ENCODE measurements at regions not wholly inside any gene's neighbourhood (a gene's known extent, or its start where the extent isn't known, plus 50 kb on each side); places are given as distances from the start of the nearest gene placed in this dataset.

DNA sequence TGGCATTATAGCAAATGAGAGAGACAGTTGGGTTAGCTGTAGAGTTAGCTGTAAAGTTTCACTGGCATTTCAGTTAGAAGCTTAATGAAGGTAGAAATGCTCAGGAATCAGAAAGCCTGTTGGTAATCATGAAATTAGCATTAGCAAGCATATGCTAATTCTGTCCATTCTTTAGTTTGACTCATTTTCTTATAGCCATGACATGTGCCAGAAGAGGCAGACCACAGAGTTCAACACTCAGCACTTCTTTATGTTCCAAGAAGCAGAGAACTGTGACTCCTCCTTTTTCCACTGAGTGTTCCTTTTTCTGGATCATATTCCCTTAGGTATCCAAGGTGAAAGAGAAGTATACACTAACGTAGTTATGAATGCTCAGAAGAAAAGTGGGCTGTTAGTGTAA lies 276.2 kb upstream of the SGO1 start:
- H3K4me3 ChIP-seq (ENCODE audit: low read length) = no peak overlapping the region
- no peak overlapping the region for H3K27ac ChIP-seq (ENCODE audit: low read length)
- no peak for DNase-seq
- H3K4me1 ChIP-seq (ENCODE audit: low read length) = no peaks in the 10 kb centered on the region
- no peaks in the 10 kb centered on the region for H3K27me3 ChIP-seq (replicated peaks; ENCODE audit: insufficient read depth, low read length)
- H3K9ac ChIP-seq (ENCODE audit: low read length) = no peak overlapping the region
- H3K9me3 ChIP-seq (replicated peaks; ENCODE audit: insufficient read depth, low read length) = no peaks in the 10 kb centered on the region
- H3K9me2 ChIP-seq (replicated peaks; ENCODE audit: insufficient read depth, low read length) = no peaks in the 10 kb centered on the region
- H3F3A ChIP-seq (ENCODE audit: insufficient read depth, low read length) = no peaks in the 10 kb centered on the region
- no peaks in the 10 kb centered on the region for H4K20me1 ChIP-seq (ENCODE audit: insufficient read depth, low read length)
- no peak overlapping the region for H3K4me2 ChIP-seq (ENCODE audit: low read depth, low read length)
- no peak overlapping the region for H2AFZ ChIP-seq (ENCODE audit: low read length)
- H3K79me2 ChIP-seq (ENCODE audit: low read length) = no peaks in the 10 kb centered on the region
- no peaks in the 10 kb centered on the region for H3K36me3 ChIP-seq (replicated peaks; ENCODE audit: insufficient read depth, low read length)
- TF ChIP-seq EZH2 (optimal IDR thresholded peaks at IDR 0.05; ENCODE audit: low read depth, low read length) (no peak), EZH2phosphoT487 (IDR thresholded peaks at IDR 0.05; ENCODE audit: low read length) (no peak)
- TF ChIP-seq, protein P1, sequence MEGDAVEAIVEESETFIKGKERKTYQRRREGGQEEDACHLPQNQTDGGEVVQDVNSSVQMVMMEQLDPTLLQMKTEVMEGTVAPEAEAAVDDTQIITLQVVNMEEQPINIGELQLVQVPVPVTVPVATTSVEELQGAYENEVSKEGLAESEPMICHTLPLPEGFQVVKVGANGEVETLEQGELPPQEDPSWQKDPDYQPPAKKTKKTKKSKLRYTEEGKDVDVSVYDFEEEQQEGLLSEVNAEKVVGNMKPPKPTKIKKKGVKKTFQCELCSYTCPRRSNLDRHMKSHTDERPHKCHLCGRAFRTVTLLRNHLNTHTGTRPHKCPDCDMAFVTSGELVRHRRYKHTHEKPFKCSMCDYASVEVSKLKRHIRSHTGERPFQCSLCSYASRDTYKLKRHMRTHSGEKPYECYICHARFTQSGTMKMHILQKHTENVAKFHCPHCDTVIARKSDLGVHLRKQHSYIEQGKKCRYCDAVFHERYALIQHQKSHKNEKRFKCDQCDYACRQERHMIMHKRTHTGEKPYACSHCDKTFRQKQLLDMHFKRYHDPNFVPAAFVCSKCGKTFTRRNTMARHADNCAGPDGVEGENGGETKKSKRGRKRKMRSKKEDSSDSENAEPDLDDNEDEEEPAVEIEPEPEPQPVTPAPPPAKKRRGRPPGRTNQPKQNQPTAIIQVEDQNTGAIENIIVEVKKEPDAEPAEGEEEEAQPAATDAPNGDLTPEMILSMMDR (IDR thresholded peaks at IDR 0.05; ENCODE audit: low read length) = no peak

- H3K4me3 ChIP-seq (ENCODE audit: low read length) = no peak overlapping the region
- no peak for TF ChIP-seq EZH2 (optimal IDR thresholded peaks at IDR 0.05; ENCODE audit: low read depth, low read length)
- TF ChIP-seq EZH2phosphoT487 (IDR thresholded peaks at IDR 0.05; ENCODE audit: low read length) = no peak
- TF ChIP-seq, protein P1 (IDR thresholded peaks at IDR 0.05; ENCODE audit: low read length) = no peak
- H3K27ac ChIP-seq (ENCODE audit: low read length) = no peak overlapping the region
- H3K27me3 ChIP-seq (replicated peaks; ENCODE audit: insufficient read depth, low read length) = no peaks in the 10 kb centered on the region
- H3K79me2 ChIP-seq (ENCODE audit: low read length) = no peaks in the 10 kb centered on the region
- H3K9ac ChIP-seq (ENCODE audit: low read length) = no peak overlapping the region
- H3K4me2 ChIP-seq (ENCODE audit: low read depth, low read length) = no peak overlapping the region
- no peaks in the 10 kb centered on the region for H3K9me2 ChIP-seq (replicated peaks; ENCODE audit: insufficient read depth, low read length)
- no peak overlapping the region for H2AFZ ChIP-seq (ENCODE audit: low read length)
- H3K36me3 ChIP-seq (replicated peaks; ENCODE audit: insufficient read depth, low read length) = no peaks in the 10 kb centered on the region
- no peaks in the 10 kb centered on the region for H3K9me3 ChIP-seq (replicated peaks; ENCODE audit: insufficient read depth, low read length)
- H3K4me1 ChIP-seq (ENCODE audit: low read length) = no peaks in the 10 kb centered on the region
- H4K20me1 ChIP-seq (ENCODE audit: insufficient read depth, low read length) = no peaks in the 10 kb centered on the region
- DNase-seq = no peak
- H3F3A ChIP-seq (ENCODE audit: insufficient read depth, low read length) = no peaks in the 10 kb centered on the region
Observed at GRCh38 chr3:20458994-20459716, 273.1 kb upstream of the SGO1 start.

GRCh38 chr3:20456511-20456910 lies 270.5 kb upstream of the SGO1 start:
- Histone ChIP-seq H3K27ac (ENCODE audit: low read length) (no peak overlapping the region), H3K4me3 (ENCODE audit: low read length) (no peak overlapping the region), H3K9ac (ENCODE audit: low read length) (no peak overlapping the region), H3K9me2 (replicated peaks; ENCODE audit: insufficient read depth, low read length) (no peaks in the 10 kb centered on the region), H3K4me2 (ENCODE audit: low read depth, low read length) (no peak overlapping the region), H2AFZ (ENCODE audit: low read length) (no peak overlapping the region), H3K4me1 (ENCODE audit: low read length) (no peaks in the 10 kb centered on the region), H3K9me3 (replicated peaks; ENCODE audit: insufficient read depth, low read length) (no peaks in the 10 kb centered on the region), H3K27me3 (replicated peaks; ENCODE audit: insufficient read depth, low read length) (no peaks in the 10 kb centered on the region), H3K36me3 (replicated peaks; ENCODE audit: insufficient read depth, low read length) (no peaks in the 10 kb centered on the region), H4K20me1 (ENCODE audit: insufficient read depth, low read length) (no peaks in the 10 kb centered on the region), H3K79me2 (ENCODE audit: low read length) (no peaks in the 10 kb centered on the region), H3F3A (ENCODE audit: insufficient read depth, low read length) (no peaks in the 10 kb centered on the region)
- no peak for TF ChIP-seq EZH2 (optimal IDR thresholded peaks at IDR 0.05; ENCODE audit: low read depth, low read length)
- TF ChIP-seq, protein P1 (IDR thresholded peaks at IDR 0.05; ENCODE audit: low read length) = no peak
- TF ChIP-seq EZH2phosphoT487 (IDR thresholded peaks at IDR 0.05; ENCODE audit: low read length) = no peak
- no peak for DNase-seq
